HG02852 (cell line): ENCODE measurements at regions not wholly inside any gene's neighbourhood (a gene's known extent, or its start where the extent isn't known, plus 50 kb on each side); places are given as distances from the start of the nearest gene placed in this dataset.
A peak's percentile ranks its signal among the peaks of the same experiment; 100 is the strongest.

ENCODE experiments used
- ATAC-seq: cut with Tn5 transposase; IDR thresholded peaks from one replicate; pipeline ENCODE4 v1.9.1; 2021; ENCODE audit warnings: mild to moderate bottlenecking, moderate library complexity; ENCODE audit not compliant: unreplicated experiment

DNA sequence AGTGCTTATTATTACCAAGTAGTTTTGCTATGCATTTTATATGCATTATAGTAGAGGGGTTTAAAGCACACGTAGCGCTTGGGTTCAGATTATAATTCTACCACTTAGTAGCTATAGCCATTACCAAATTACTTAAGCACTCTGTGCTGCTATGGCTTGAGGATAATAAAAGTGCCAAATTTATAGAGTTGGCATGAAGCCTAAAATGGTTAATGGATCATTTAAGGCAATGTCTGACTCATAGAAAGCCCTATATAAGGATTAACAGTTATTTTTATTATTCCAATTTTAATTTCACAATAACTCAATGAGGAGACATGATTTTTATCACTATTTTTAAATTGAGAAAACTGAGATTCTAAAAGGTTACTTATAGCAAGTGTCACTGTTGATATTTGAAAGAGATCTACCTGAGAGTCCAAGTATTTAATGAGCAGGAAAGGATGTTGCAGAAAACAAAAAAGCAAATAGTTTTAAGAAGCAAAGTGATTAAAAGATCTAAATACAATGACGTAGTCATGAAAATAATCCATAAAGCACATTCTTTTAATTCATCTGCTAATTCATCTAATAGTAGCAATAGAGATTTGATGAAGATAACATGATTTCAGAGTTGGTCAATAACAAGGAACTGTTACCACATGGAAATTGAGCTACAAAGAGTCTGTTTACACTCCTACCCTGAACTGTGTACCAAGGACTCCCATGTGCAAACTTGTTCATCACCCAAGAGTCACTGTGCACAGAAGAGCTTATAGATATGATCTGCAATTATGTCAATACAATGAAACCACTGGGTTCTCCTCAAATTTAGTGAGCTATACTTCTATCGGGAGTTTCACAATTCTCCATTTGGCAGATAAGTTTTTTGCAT, 78.8 kb upstream of the DTNA start:
- ATAC-seq: no peak

DNA sequence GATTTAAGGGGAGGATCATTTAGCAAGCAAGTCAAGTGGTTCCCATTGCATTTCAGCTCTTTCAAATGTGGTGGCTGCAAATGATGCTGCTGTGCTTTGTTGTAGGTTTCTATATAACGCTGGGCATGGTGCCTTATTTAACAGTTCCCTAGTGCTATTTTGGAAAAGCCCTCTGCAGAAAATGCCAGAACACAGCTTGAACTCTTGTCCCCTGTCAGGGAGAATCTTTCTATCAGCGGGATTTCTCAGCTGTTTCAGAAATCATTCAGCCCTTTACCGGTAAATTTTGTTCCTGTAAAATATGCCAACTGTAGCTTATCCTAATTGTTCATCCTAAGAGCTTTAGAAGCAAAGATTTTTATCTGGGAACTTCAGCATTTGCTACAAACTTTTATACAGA, 77.8 kb upstream of the DTNA start:
- no peak for ATAC-seq

DNA sequence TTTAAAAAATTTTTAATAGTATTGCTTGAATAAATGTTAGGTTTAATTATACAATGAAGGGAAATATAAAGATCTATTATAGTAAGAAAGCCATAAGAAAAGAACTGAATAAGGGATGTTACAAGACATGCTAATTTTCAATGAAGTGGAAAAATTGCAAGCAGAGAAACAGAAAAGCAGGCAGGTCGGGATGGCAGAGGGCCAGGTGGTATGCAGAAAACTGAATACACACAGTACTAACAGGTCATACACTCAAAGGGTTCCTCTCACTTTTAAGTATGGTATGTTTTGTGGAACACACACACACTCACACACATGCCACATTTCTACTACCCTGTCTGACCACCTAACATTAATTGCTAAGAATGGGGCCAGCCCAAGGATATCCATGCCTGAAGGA, 76.7 kb upstream of the DTNA start:
- ATAC-seq: no peak

DNA sequence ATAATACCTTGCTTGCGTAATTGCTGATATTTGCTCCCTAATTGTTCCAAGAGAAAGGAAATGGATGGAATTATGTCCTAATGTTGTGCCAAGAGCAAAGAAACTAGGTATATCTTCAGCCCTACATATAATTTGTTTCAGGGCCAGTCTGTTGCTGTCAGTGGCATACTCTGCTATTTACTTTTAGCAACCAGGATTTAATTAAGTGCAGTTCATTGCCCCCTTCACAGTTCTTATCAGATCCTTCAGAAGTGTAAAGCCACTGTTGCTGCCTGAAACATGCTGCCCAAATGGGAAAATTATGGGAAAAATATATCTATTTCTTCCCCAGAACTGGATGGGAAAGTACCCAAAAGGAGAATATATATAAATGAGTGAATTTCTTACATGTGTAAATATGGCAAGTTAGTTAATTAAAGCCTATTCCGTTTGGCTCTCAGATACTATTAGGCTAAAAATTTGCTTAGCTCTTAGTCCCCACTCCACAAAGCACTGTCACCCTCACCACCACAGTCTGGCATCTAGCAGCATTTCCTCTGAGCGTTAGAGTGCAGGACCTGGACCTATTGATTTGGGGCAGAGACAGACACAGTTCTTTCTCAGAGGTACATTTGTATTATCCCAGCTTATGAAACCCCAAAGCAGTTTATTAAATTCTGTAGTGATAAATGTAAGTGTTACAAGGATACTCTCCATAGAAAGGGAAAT, 72.8 kb upstream of the DTNA start:
- ATAC-seq: no peak

DNA sequence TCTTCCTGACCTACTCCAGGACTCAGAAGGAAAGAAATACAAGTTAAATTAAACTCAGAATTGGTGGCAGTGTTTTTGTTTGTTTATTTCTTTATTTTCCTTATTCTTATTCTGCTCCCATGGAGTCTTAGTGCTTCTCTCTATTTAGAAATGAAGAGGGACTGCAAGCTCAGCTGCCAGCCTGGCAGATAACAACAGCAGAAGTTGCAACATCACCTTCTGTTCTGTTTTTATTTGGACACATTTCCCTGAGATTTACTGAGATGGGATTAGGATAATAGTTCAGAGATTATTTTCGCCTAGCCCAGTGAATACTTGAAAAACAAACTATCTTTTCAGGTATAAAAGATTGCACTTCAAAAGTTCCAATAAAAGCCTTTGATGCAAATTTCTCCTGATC, 70.4 kb upstream of the DTNA start:
- no peak for ATAC-seq

DNA sequence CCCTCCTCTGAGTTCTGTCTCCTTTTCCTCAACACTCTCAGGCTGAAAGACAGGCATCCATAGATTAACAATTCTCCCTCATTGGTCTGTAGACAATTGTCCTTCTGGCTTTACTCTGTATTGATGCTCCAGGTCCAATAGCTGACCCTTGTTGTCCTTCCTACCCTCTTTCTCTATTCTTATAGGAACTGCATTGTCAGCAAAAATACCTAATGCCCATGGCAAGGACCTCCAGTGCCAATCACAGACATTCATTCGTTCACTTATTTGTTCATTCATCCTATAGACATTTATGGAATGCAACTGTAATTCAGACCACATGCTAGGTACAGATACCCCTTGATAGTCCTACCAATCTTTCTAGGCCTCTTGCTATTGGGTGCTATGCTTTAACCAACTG, 69.8 kb upstream of the DTNA start:
- ATAC-seq: no peak

DNA sequence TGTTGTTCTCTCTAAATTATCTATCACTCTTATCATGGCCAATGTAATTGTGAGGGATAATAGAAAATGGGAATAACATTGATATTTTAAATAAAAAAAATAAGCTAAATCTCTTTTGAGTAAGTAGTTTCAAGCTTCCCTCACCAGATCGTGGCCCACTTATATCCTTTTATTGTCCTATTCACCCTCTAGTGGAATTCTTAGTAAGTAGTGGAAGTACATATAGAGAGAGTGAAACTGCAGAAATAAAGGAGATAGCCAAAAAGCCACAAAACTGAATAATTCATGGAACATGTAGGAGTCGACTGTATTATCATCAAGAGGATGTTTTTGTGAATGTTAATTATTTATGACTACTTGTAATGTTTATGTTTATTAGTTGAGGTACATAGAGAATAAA, 66.1 kb upstream of the DTNA start:
- no peak for ATAC-seq

DNA sequence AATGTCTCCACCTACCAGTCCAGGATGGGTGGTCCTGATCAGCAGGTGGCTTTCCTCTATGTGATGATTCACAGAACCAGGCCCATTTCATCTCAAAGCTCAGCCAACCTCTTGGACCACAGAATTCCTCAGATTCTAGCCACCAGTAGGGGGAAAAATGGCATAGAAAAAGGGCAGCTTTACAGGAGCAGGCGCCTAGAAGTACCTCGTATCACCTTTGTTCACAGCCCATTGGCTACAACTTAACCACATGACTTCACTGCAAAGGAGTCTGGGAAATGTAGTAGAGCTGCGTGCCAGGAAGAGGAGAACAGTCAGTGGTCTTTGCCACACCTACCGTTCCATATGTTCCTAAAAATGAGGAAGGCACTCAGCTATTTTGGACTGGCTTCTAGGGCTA, 62.8 kb upstream of the DTNA start:
- peak; percentile 70 for ATAC-seq

DNA sequence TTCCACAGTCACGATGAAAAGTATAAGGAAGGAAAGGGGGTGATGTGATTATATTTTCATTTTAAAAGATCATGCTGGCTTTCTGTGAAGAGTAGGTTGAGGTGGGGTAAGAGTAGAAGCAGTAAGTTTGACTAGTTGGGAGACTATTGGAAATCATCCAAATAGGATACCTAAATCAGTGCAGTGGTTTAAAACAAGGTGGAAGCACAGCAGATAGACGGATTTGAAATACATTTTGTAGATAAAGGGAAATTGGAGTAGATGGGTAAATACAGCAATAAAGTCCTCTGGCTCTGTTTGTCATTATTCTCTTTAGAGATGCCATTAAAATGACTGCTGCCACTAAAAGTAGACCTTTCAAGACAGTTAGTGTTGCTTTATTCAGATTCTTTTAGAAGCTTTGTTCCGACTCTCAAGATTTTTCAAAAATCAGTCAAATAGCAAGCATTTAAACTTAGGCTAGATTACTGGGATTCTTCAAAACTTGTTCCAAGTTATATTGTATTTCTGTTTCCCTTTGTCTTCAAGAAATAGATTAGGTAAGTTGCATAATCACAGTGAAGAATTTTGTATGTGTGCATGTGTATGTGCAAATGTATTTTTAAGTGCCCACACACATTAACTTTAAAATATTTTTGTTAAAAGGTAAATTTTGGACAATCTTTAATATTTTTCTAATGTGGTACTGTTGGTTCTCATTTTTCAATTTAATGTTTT, 61.7 kb upstream of the DTNA start:
- no peak for ATAC-seq

DNA sequence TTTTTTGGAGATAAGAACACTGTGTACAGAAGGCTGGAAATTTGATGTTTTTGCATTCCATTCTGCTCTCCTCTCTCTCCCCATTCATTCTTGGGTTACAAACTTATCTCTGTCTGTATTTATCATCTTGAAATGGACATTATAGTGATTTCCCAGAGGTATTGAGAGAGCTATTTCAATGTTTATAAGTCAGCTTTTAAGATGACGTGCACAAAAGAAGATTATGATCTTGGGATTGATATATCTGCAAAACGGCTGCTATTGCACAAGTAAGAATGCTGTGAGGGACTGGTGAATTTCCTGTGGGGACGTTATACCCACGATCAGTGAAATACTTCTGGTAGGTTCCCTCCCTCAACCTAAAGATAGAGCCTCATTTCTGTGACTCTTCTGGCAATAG, 61.0 kb upstream of the DTNA start:
- ATAC-seq: no peak

DNA sequence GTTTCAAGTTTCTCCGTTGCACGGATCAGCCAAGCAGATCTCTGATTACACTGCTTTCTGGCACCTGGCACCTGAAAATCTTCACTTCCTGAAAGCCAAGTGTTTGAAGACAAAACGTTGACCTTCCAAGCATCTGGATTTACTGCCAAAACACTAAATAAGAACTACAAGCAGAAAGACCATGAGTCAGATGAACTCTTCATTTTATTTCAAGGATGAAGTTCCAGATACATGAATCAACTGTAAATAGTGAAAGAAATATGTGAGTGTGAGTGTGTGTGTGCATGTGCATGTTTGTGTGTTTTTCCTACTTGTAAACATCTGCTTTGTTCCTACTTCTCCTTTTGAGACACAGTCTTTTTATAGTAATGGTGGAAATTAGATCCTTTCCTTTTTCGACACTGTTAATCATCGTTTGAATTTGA, 60.0 kb upstream of the DTNA start:
- ATAC-seq: no peak

DNA sequence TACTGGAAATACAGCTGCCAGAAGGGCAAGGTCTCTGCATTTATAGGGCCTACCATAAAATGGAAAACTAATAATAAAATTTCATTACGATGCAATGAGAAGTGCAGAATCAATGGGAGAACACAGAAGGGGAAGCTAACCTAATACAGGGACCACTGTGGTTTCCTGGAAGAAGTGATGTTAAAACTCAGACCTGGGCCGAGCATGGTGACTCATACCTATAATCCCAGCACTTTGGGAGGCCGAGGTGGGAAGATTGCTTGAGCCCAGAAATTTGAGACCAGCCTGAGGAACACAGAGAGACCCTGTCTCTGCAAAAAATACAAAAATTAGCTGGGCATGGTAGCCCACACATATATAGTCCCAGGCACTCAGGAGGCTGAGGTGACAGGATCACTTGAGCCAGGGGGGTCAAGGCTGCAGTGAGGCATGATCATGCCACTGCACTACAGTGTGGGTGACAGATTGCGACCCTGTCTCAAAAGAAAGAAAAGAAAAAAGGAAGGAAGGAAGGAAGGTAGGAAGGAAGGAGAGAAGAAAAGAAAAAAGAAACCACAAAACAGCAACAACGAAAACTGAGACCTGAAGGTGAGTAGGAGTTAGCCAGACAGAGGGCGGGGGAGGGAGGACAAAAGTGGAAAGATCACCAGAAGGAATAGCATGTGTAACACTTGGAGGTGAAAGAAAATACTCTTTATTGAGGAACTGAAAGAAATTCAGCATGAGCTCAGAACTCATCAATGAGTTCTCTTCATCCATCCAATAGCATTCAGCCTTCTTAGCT, 58.3 kb upstream of the DTNA start:
- no peak for ATAC-seq

DNA sequence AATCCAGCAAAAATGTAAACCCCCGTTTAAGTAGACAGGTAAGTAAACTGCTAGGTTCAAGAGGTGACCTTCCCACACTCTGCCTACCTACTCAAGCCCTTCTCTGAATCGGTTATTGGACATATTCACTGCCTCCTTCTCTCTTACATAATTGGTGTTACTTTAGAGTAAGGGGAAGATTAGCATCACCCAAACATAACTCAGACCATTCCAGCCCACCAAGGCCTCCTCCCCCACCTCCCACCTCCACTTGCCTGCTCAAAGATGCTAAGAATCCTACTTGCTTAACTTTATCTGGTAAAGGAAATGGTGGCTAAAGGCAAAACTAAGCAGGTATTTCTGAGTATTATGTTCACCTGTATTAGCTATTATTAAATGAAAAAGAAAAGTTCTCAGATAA, 55.0 kb upstream of the DTNA start:
- no peak for ATAC-seq

DNA sequence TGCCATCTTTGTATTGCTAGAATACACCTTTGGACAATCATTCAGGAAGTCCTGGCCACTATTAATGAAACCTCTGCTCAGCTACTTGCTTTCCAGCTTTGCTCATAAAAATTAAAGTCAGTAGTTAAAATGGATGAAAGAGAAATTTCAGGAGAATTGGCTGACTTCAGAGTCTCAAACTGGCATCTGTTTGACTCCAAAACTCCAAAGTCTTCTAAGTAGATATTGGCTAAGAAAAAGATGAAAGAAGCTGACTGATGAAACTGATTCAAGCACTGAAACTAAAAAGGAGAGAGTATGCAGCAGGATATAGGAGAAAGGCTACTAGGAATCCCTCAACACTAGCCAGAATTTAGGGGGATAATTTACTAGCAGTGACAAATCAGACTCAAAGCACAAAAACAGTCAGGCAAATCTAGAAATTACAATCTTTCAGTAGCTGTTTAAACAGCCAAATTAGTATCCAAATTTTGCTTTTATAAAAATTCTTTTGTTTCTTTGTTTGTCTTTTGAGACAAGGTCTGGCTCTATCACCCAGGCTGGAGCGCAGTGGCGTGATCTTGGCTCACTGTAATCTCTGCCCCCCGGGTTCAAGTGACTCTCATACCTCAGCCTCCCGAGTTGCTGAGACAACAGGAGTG, 52.1 kb upstream of the DTNA start:
- ATAC-seq: no peak

DNA sequence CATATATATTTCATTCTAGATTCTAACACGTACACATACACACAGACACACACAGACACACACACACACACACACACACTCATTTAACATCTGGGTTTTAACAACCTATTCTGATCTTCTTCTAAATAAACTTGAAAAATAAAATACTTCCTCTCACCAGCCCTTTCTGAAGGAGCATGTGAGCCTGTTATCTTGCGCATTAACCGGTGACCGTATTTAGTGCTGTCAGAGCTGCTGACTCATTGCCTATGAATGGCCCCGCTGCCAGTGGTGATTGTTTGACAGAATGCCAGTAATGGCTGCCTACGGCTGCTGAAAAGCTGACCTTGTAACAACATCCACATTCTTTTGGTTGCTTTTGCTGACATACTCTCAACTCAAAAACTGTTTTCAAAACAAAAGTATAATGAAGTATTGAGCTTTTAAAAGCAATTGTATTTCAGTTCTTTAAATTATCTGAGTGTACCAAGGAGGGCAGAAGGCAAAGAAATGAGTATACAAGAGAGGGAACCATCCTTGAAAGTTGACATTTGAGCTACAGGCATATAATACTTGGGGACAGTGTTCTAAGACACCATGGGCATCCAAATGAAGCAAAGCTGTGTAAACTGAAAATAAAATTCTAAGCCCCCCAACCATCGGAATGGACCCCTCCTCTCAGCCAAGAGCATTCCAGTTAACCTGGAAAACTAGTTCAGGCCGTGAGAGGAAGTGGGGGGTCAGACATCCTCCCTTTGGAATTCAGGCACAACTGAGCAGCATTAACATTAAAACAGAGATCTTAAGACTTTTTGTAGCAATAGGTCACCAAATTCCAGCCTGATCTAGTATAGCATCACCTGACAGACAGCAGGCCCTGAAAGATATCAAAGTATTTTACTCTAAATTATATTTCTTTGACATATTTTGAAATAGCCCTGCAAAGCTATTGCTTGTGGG, 50.2 kb upstream of the DTNA start:
- ATAC-seq: no peak
